Type B pancreatic cell (in vitro differentiated cells): ENCODE measurements at regions not wholly inside any gene's neighbourhood (a gene's known extent, or its start where the extent isn't known, plus 50 kb on each side); places are given as distances from the start of the nearest gene placed in this dataset.
"Not testable (repeated sequence)": the region's sequence is repeated elsewhere in the genome, so short reads cannot be mapped to it uniquely, and the experiment has no call there.

ENCODE experiments used
- DNase-seq: peaks from one replicate; pipeline ENCODE4 v3.0.0; 2021; ENCODE audit warnings: mixed read lengths; ENCODE audit not compliant: unreplicated experiment; ENCODE audit errors: extremely low spot score
- H3K27ac Mint-ChIP-seq: 2 replicates; pipeline ENCODE4 v1.8.0; 2021; ENCODE audit warnings: mild to moderate bottlenecking, mixed read lengths
- H3K27me3 Mint-ChIP-seq: 2 replicates; pipeline ENCODE4 v1.8.0; 2021; ENCODE audit warnings: mixed read lengths
- H3K36me3 Mint-ChIP-seq: 2 replicates; pipeline ENCODE4 v1.8.0; 2021; ENCODE audit warnings: mixed read lengths
- H3K4me1 Mint-ChIP-seq: one replicate; pipeline ENCODE4 v1.8.0; 2021; ENCODE audit warnings: mixed read lengths; ENCODE audit not compliant: unreplicated experiment
- H3K4me3 Mint-ChIP-seq: 2 replicates; pipeline ENCODE4 v1.8.0; 2021; ENCODE audit warnings: mild to moderate bottlenecking, mixed read lengths
- H3K9me3 Mint-ChIP-seq: 2 replicates; pipeline ENCODE4 v1.8.0; 2021; ENCODE audit warnings: mixed read lengths
- CTCF ChIP-seq: fragments of 200-600 bp; sonication (generic); conservative IDR thresholded peaks from 2 replicates; pipeline ENCODE4 v1.5.0; 2021; ENCODE audit warnings: antibody characterized with exemption, mild to moderate bottlenecking

GRCh38 chr15:58313810-58314592 is 117.8 kb upstream of the LIPC start:
- H3K27me3 Mint-ChIP-seq, result no peaks in the 10 kb centered on the region
- H3K4me3 Mint-ChIP-seq, result no peak overlapping the region
- no peak for TF ChIP-seq CTCF
- H3K27ac Mint-ChIP-seq, result no peak overlapping the region
- H3K36me3 Mint-ChIP-seq, result no peaks in the 10 kb centered on the region
- H3K9me3 Mint-ChIP-seq, result no peaks in the 10 kb centered on the region
- no peak for DNase-seq
- peaks cover 5% of the 10 kb centered on the region for H3K4me1 Mint-ChIP-seq

GRCh38 chr15:58314593-58315216 is 117.1 kb upstream of the LIPC start:
- no peaks in the 10 kb centered on the region for H3K27me3 Mint-ChIP-seq
- H3K4me1 Mint-ChIP-seq, result peaks cover 5% of the 10 kb centered on the region
- no peak for TF ChIP-seq CTCF
- DNase-seq, result no peak
- H3K36me3 Mint-ChIP-seq, result no peaks in the 10 kb centered on the region
- H3K4me3 Mint-ChIP-seq, result no peak overlapping the region
- H3K9me3 Mint-ChIP-seq, result no peaks in the 10 kb centered on the region
- no peak overlapping the region for H3K27ac Mint-ChIP-seq

- DNase-seq, result no peak
- TF ChIP-seq CTCF, result no peak
- Mint-ChIP-seq H3K4me1 (no peaks in the 10 kb centered on the region), H3K36me3 (no peaks in the 10 kb centered on the region), H3K4me3 (no peak overlapping the region), H3K9me3 (no peaks in the 10 kb centered on the region), H3K27me3 (no peaks in the 10 kb centered on the region), H3K27ac (no peak overlapping the region)
Measured at GRCh38 chr15:58318517-58318916, 113.3 kb upstream of the LIPC start.

- H3K4me3 Mint-ChIP-seq, result no peak overlapping the region
- no peaks in the 10 kb centered on the region for H3K27me3 Mint-ChIP-seq
- no peaks in the 10 kb centered on the region for H3K9me3 Mint-ChIP-seq
- no peak for DNase-seq
- H3K36me3 Mint-ChIP-seq, result peaks cover 3% of the 10 kb centered on the region
- H3K27ac Mint-ChIP-seq, result no peak overlapping the region
- no peak for TF ChIP-seq CTCF
- no peaks in the 10 kb centered on the region for H3K4me1 Mint-ChIP-seq
Measured at GRCh38 chr15:58321034-58321433, 110.8 kb upstream of the LIPC start.

- H3K4me3 Mint-ChIP-seq, result no peak overlapping the region
- no peak overlapping the region for H3K27ac Mint-ChIP-seq
- no peak for DNase-seq
- H3K9me3 Mint-ChIP-seq, result no peaks in the 10 kb centered on the region
- no peaks in the 10 kb centered on the region for H3K27me3 Mint-ChIP-seq
- no peaks in the 10 kb centered on the region for H3K4me1 Mint-ChIP-seq
- TF ChIP-seq CTCF, result no peak
- peaks cover 6% of the 10 kb centered on the region for H3K36me3 Mint-ChIP-seq
Measured at GRCh38 chr15:58322253-58322652, 109.5 kb upstream of the LIPC start.

GRCh38 chr15:58323321-58323720 is 108.5 kb upstream of the LIPC start:
- H3K27me3 Mint-ChIP-seq, H3K27ac Mint-ChIP-seq, H3K4me1 Mint-ChIP-seq, H3K9me3 Mint-ChIP-seq, H3K36me3 Mint-ChIP-seq, DNase-seq, H3K4me3 Mint-ChIP-seq: not testable (repeated sequence)
